CD4-positive, alpha-beta T cell treated with Interleukin-15 for 4 hours (primary cell): ENCODE measurements at regions not wholly inside any gene's neighbourhood (a gene's known extent, or its start where the extent isn't known, plus 50 kb on each side); places are given as distances from the start of the nearest gene placed in this dataset.

Source experiments
- DNase-seq: peaks from one replicate; pipeline ENCODE4 v3.0.0-alpha.2; 2020; ENCODE audit warnings: low spot score

DNA sequence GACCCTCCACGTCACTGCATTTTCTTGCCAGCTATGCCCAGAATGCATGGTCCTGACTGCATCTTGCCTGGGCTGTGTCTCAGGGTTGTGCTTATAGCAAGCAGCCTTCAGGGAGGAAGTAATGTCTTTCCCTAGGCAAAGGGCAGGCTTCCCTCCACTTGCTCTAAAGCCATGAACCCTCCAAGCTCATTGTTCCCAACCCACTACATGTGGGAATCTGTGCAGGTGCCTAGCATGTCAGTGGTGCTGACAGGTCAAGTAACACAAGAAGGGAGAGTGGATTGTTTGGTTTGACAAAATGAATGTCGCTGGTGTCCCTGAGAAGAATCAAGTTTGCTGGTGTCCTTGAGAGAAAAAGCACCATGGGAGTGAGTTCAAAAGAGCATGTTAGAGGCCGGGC lies 53.9 kb upstream of the UCN3 start:
- no peak for DNase-seq

GRCh38 chr10:5311617-5312016 lies 53.1 kb upstream of the UCN3 start:
- no peak for DNase-seq

DNA sequence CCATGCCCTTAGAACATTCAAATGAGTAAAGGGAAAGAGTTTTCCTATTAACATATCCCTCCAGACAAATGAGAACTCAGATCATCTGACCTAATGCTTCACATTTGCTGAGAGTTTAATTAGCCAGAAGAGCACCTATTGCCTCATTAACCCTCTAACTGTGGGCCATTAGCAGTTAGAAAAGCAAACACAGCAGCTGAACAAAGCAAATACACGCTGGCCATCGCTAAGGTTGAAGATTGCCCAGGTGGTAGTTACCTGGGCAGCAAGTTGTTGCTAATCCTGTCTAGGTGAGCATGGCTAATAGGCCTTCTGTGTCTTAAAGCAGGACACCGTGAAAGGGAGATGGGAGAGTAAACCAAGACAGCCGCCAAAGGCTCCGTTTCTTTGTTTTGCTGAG lies 49.9 kb upstream of the UCN3 start:
- no peak for DNase-seq
